Mesendoderm (in vitro differentiated cells): ENCODE measurements at regions not wholly inside any gene's neighbourhood (a gene's known extent, or its start where the extent isn't known, plus 50 kb on each side); places are given as distances from the start of the nearest gene placed in this dataset.

Experiments
- DNase-seq: peaks from one replicate; pipeline ENCODE4 v3.0.0; 2013
- H2AK5ac ChIP-seq: 2 replicates; pipeline ENCODE4 v1.6.1; 2013; ENCODE audit warnings: low read length, inconsistent platforms
- H2BK120ac ChIP-seq: 2 replicates; pipeline ENCODE4 v1.6.1; 2013; ENCODE audit warnings: low read depth, mild to moderate bottlenecking, low read length, moderate library complexity, mixed read lengths
- H2BK15ac ChIP-seq: replicated peaks from 2 replicates; pipeline ENCODE4 v1.6.1; 2013; ENCODE audit warnings: low read depth, mild to moderate bottlenecking, moderate library complexity
- H2BK5ac ChIP-seq: 2 replicates; pipeline ENCODE4 v1.6.1; 2013; ENCODE audit warnings: low read length, inconsistent platforms
- H3K18ac ChIP-seq: 2 replicates; pipeline ENCODE4 v1.6.1; 2013; ENCODE audit warnings: mild to moderate bottlenecking, low read length, mixed read lengths
- H3K23ac ChIP-seq: one replicate; pipeline ENCODE4 v1.6.1; 2013; ENCODE audit warnings: low read length
- H3K27ac ChIP-seq: 2 replicates; pipeline ENCODE4 v1.5.1; 2013; ENCODE audit warnings: low read depth, mild to moderate bottlenecking, inconsistent platforms, low read length, moderate library complexity
- H3K27me3 ChIP-seq: 2 replicates; pipeline ENCODE4 v1.6.1; 2013; ENCODE audit warnings: low read length, control low read depth, mild to moderate bottlenecking, inconsistent platforms; ENCODE audit not compliant: insufficient read depth, poor library complexity
- H3K36me3 ChIP-seq: 2 replicates; pipeline ENCODE4 v1.6.1; 2013; ENCODE audit warnings: low read length, inconsistent platforms; ENCODE audit not compliant: control insufficient read depth, insufficient read depth
- H3K4ac ChIP-seq: one replicate; pipeline ENCODE4 v1.6.1; 2013; ENCODE audit warnings: low read depth, mild to moderate bottlenecking, low read length, moderate library complexity
- H3K4me1 ChIP-seq: 2 replicates; pipeline ENCODE4 v1.6.1; 2013; ENCODE audit warnings: low read depth, low read length, inconsistent platforms; ENCODE audit not compliant: control insufficient read depth
- H3K4me2 ChIP-seq: 2 replicates; pipeline ENCODE4 v1.6.1; 2013; ENCODE audit warnings: low read length
- H3K4me3 ChIP-seq: 2 replicates; pipeline ENCODE4 v1.5.1; 2013; ENCODE audit warnings: mild to moderate bottlenecking, low read length
- H3K56ac ChIP-seq: one replicate; pipeline ENCODE4 v1.6.1; 2013; ENCODE audit warnings: low read length
- H3K79me1 ChIP-seq: 2 replicates; pipeline ENCODE4 v1.6.1; 2013; ENCODE audit warnings: low read length, inconsistent platforms
- H3K79me2 ChIP-seq: 2 replicates; pipeline ENCODE4 v1.6.1; 2013; ENCODE audit warnings: mild to moderate bottlenecking, low read length; ENCODE audit not compliant: control insufficient read depth, insufficient read depth
- H3K9ac ChIP-seq: 2 replicates; pipeline ENCODE4 v1.6.1; 2013; ENCODE audit warnings: low read length, inconsistent platforms
- H4K5ac ChIP-seq: one replicate; pipeline ENCODE4 v1.6.1; 2013; ENCODE audit warnings: low read length
- H4K8ac ChIP-seq: one replicate; pipeline ENCODE4 v1.6.1; 2013; ENCODE audit warnings: low read depth, mild to moderate bottlenecking, control low read depth, low read length, moderate library complexity
- WGBS: extraction: QIAGEN DNeasy Blood & Tissue Kit; methylation state at CpG from one replicate; pipeline ENCODE4 v1.1.7; 2013; ENCODE audit warnings: low lambda C conversion rate, missing lambda C conversion rate; ENCODE audit not compliant: insufficient coverage; ENCODE audit errors: extremely low coverage; 5-methylcytosine and 5-hydroxymethylcytosine counted together

GRCh38 chr12:88782351-88782750, 202.1 kb upstream of the KITLG start:
- Histone ChIP-seq H3K27me3 (no peaks in the 10 kb centered on the region), H3K56ac (no peak overlapping the region), H3K9ac (no peak overlapping the region), H3K36me3 (no peaks in the 10 kb centered on the region), H3K27ac (no peak overlapping the region), H4K8ac (no peak overlapping the region), H2AK5ac (no peak overlapping the region), H3K4me3 (no peak overlapping the region), H3K4me2 (no peak overlapping the region), H2BK120ac (no peak overlapping the region), H3K4ac (no peak overlapping the region), H2BK15ac (no peak overlapping the region), H3K23ac (no peak overlapping the region), H3K4me1 (no peaks in the 10 kb centered on the region), H3K79me1 (no peaks in the 10 kb centered on the region), H3K18ac (no peak overlapping the region), H4K5ac (no peak overlapping the region), H2BK5ac (no peak overlapping the region), H3K79me2 (no peaks in the 10 kb centered on the region)
- DNase-seq: no peak
- no CpG with 5 or more reads among the region's 1 CpG for WGBS

- no peaks in the 10 kb centered on the region for H3K36me3 ChIP-seq
- no peak overlapping the region for H3K18ac ChIP-seq
- no peaks in the 10 kb centered on the region for H3K27me3 ChIP-seq
- H3K4me1 ChIP-seq: no peaks in the 10 kb centered on the region
- no peak overlapping the region for H2BK15ac ChIP-seq
- H2BK5ac ChIP-seq: no peak overlapping the region
- H4K8ac ChIP-seq: no peak overlapping the region
- H3K56ac ChIP-seq: no peak overlapping the region
- DNase-seq: no peak
- H3K9ac ChIP-seq: no peak overlapping the region
- no peak overlapping the region for H3K27ac ChIP-seq
- no peak overlapping the region for H3K23ac ChIP-seq
- H4K5ac ChIP-seq: no peak overlapping the region
- no peaks in the 10 kb centered on the region for H3K79me1 ChIP-seq
- no peak overlapping the region for H2AK5ac ChIP-seq
- no peak overlapping the region for H3K4me3 ChIP-seq
- no peak overlapping the region for H3K4ac ChIP-seq
- H2BK120ac ChIP-seq: no peak overlapping the region
- no peaks in the 10 kb centered on the region for H3K79me2 ChIP-seq
- H3K4me2 ChIP-seq: no peak overlapping the region
These were observed 201.6 kb upstream of the KITLG start for GRCh38 chr12:88781909-88782308.

GRCh38 chr12:88778064-88778463, 197.8 kb upstream of the KITLG start:
- no peak overlapping the region for H3K4me3 ChIP-seq
- H3K79me1 ChIP-seq: no peaks in the 10 kb centered on the region
- DNase-seq: no peak
- no peak overlapping the region for H2AK5ac ChIP-seq
- no peak overlapping the region for H4K5ac ChIP-seq
- no peak overlapping the region for H2BK5ac ChIP-seq
- H3K56ac ChIP-seq: no peak overlapping the region
- no peaks in the 10 kb centered on the region for H3K79me2 ChIP-seq
- H3K9ac ChIP-seq: no peak overlapping the region
- H3K18ac ChIP-seq: no peak overlapping the region
- WGBS: no CpG with 5 or more reads among the region's 1 CpG
- no peak overlapping the region for H4K8ac ChIP-seq
- no peaks in the 10 kb centered on the region for H3K36me3 ChIP-seq
- H2BK15ac ChIP-seq: no peak overlapping the region
- H3K23ac ChIP-seq: no peak overlapping the region
- no peak overlapping the region for H3K4ac ChIP-seq
- no peak overlapping the region for H3K27ac ChIP-seq
- no peaks in the 10 kb centered on the region for H3K27me3 ChIP-seq
- H2BK120ac ChIP-seq: no peak overlapping the region
- no peak overlapping the region for H3K4me2 ChIP-seq
- no peaks in the 10 kb centered on the region for H3K4me1 ChIP-seq

- no peak overlapping the region for H3K4ac ChIP-seq
- no peak overlapping the region for H2AK5ac ChIP-seq
- H3K79me2 ChIP-seq: no peaks in the 10 kb centered on the region
- H2BK5ac ChIP-seq: no peak overlapping the region
- no peak overlapping the region for H4K8ac ChIP-seq
- no CpG with 5 or more reads among the region's 3 CpGs for WGBS
- no peak overlapping the region for H4K5ac ChIP-seq
- no peak overlapping the region for H3K18ac ChIP-seq
- H3K79me1 ChIP-seq: no peaks in the 10 kb centered on the region
- no peaks in the 10 kb centered on the region for H3K36me3 ChIP-seq
- no peak overlapping the region for H3K4me3 ChIP-seq
- no peak overlapping the region for H3K23ac ChIP-seq
- H2BK120ac ChIP-seq: no peak overlapping the region
- H2BK15ac ChIP-seq: no peak overlapping the region
- no peak for DNase-seq
- no peak overlapping the region for H3K27ac ChIP-seq
- no peaks in the 10 kb centered on the region for H3K27me3 ChIP-seq
- H3K56ac ChIP-seq: no peak overlapping the region
- no peak overlapping the region for H3K4me2 ChIP-seq
- no peaks in the 10 kb centered on the region for H3K4me1 ChIP-seq
- no peak overlapping the region for H3K9ac ChIP-seq
These were observed 195.5 kb upstream of the KITLG start for GRCh38 chr12:88775742-88776151.

- no CpG with 5 or more reads among the region's 1 CpG for WGBS
- Histone ChIP-seq H3K79me1 (no peaks in the 10 kb centered on the region), H2BK5ac (no peak overlapping the region), H3K4me3 (no peak overlapping the region), H4K8ac (no peak overlapping the region), H3K18ac (no peak overlapping the region), H3K4ac (no peak overlapping the region), H2AK5ac (no peak overlapping the region), H3K23ac (no peak overlapping the region), H3K56ac (no peak overlapping the region), H3K4me1 (no peaks in the 10 kb centered on the region), H3K4me2 (no peak overlapping the region), H3K27ac (no peak overlapping the region), H2BK15ac (no peak overlapping the region), H3K9ac (no peak overlapping the region), H3K27me3 (no peaks in the 10 kb centered on the region), H2BK120ac (no peak overlapping the region), H3K36me3 (no peaks in the 10 kb centered on the region), H3K79me2 (no peaks in the 10 kb centered on the region), H4K5ac (no peak overlapping the region)
- no peak for DNase-seq
These were observed 187.4 kb upstream of the KITLG start for GRCh38 chr12:88767699-88768098.

- H2AK5ac ChIP-seq: no peak overlapping the region
- H3K4ac ChIP-seq: no peak overlapping the region
- H3K79me2 ChIP-seq: no peaks in the 10 kb centered on the region
- H2BK120ac ChIP-seq: no peak overlapping the region
- no peak overlapping the region for H4K8ac ChIP-seq
- H3K4me3 ChIP-seq: no peak overlapping the region
- no peaks in the 10 kb centered on the region for H3K79me1 ChIP-seq
- no peak overlapping the region for H3K27ac ChIP-seq
- H3K18ac ChIP-seq: no peak overlapping the region
- no peak overlapping the region for H4K5ac ChIP-seq
- no peaks in the 10 kb centered on the region for H3K36me3 ChIP-seq
- H3K4me1 ChIP-seq: no peaks in the 10 kb centered on the region
- H3K23ac ChIP-seq: no peak overlapping the region
- H2BK5ac ChIP-seq: no peak overlapping the region
- H3K4me2 ChIP-seq: no peak overlapping the region
- DNase-seq: no peak
- no peak overlapping the region for H3K9ac ChIP-seq
- no peaks in the 10 kb centered on the region for H3K27me3 ChIP-seq
- WGBS: no CpG with 5 or more reads among the region's 3 CpGs
- no peak overlapping the region for H3K56ac ChIP-seq
- H2BK15ac ChIP-seq: no peak overlapping the region
These were observed 184.7 kb upstream of the KITLG start for GRCh38 chr12:88764781-88765480.
